ENCODE measurements at regions not wholly inside any gene's neighbourhood (a gene's known extent, or its start where the extent isn't known, plus 50 kb on each side); places are given as distances from the start of the nearest gene placed in this dataset.

GRCh38 chr3:104566054-104566453 is 800.7 kb upstream of the ALCAM start:
- DNase-seq (ENCODE audit: low spot score), result no peak
- intact Hi-C loops (cut with DNase I), result no loop called here

- intact Hi-C loops (cut with DNase I), result no loop called here
- no peak for DNase-seq (ENCODE audit: low spot score)
These were observed 791.1 kb upstream of the ALCAM start for GRCh38 chr3:104575634-104576033.

- DNase-seq (ENCODE audit: low spot score), result no peak
- intact Hi-C loops (cut with DNase I), result no loop called here
These were observed 788.2 kb upstream of the ALCAM start for GRCh38 chr3:104578558-104578957.

- intact Hi-C loops (cut with DNase I), result no loop called here
- no peak for DNase-seq (ENCODE audit: low spot score)
These were observed 784.6 kb upstream of the ALCAM start for GRCh38 chr3:104582092-104582491.

- intact Hi-C loops (cut with DNase I), result no loop called here
- DNase-seq (ENCODE audit: low spot score), result no peak
These were observed 782.0 kb upstream of the ALCAM start for GRCh38 chr3:104584682-104585081.

GRCh38 chr3:104586344-104586743 is 780.4 kb upstream of the ALCAM start:
- no peak for DNase-seq (ENCODE audit: low spot score)
- intact Hi-C loops (cut with DNase I), result no loop called here

GRCh38 chr3:104588442-104588841 is 778.3 kb upstream of the ALCAM start:
- intact Hi-C loops (cut with DNase I), result no loop called here
- DNase-seq (ENCODE audit: low spot score), result no peak

- intact Hi-C loops (cut with DNase I), result no loop called here
- DNase-seq (ENCODE audit: low spot score), result no peak
These were observed 774.9 kb upstream of the ALCAM start for GRCh38 chr3:104591776-104592175.

GRCh38 chr3:104594491-104594890 is 772.2 kb upstream of the ALCAM start:
- intact Hi-C loops (cut with DNase I), result no loop called here
- no peak for DNase-seq (ENCODE audit: low spot score)

- intact Hi-C loops (cut with DNase I), result no loop called here
- no peak for DNase-seq (ENCODE audit: low spot score)
These were observed 770.7 kb upstream of the ALCAM start for GRCh38 chr3:104596054-104596453.

- intact Hi-C loops (cut with DNase I), result no loop called here
- DNase-seq (ENCODE audit: low spot score), result no peak
These were observed 770.2 kb upstream of the ALCAM start for GRCh38 chr3:104596551-104596950.

- intact Hi-C loops (cut with DNase I), result no loop called here
- DNase-seq (ENCODE audit: low spot score), result no peak
These were observed 767.7 kb upstream of the ALCAM start for GRCh38 chr3:104598848-104599511.

GRCh38 chr3:104604326-104605010 is 762.2 kb upstream of the ALCAM start:
- no peak for DNase-seq (ENCODE audit: low spot score)

GRCh38 chr3:104606812-104607211 is 759.9 kb upstream of the ALCAM start:
- no peak for DNase-seq (ENCODE audit: low spot score)
- intact Hi-C loops (cut with DNase I), result no loop called here

More at GRCh38 chr3:104604326-104605010, 762.2 kb upstream of the ALCAM start:
- intact Hi-C loops (cut with DNase I), result no loop called here

GRCh38 chr3:104610730-104611652 is 755.7 kb upstream of the ALCAM start:
- DNase-seq (ENCODE audit: low spot score), result no peak
- intact Hi-C loops (cut with DNase I), result no loop called here

GRCh38 chr3:104612218-104612617 is 754.5 kb upstream of the ALCAM start:
- no peak for DNase-seq (ENCODE audit: low spot score)
- intact Hi-C loops (cut with DNase I), result no loop called here

GRCh38 chr3:104614564-104614963 is 752.1 kb upstream of the ALCAM start:
- intact Hi-C loops (cut with DNase I), result no loop called here

GRCh38 chr3:104628185-104628789 is 738.4 kb upstream of the ALCAM start:
- intact Hi-C loops (cut with DNase I), result loop anchor here (10.0 kb wide), 1 partner anchor 737 kb away; the partner anchor contains the start of gene ALCAM

More at GRCh38 chr3:104614564-104614963, 752.1 kb upstream of the ALCAM start:
- DNase-seq (ENCODE audit: low spot score), result no peak

GRCh38 chr3:104629038-104629437 is 737.7 kb upstream of the ALCAM start:
- intact Hi-C loops (cut with DNase I), result loop anchor here (10.0 kb wide), 1 partner anchor 736 kb away; the partner anchor contains the start of gene ALCAM
- no peak for DNase-seq (ENCODE audit: low spot score)

More at GRCh38 chr3:104628185-104628789, 738.4 kb upstream of the ALCAM start:
- DNase-seq (ENCODE audit: low spot score), result no peak

- DNase-seq (ENCODE audit: low spot score), result no peak
- intact Hi-C loops (cut with DNase I), result no loop called here
These were observed 735.5 kb upstream of the ALCAM start for GRCh38 chr3:104631254-104631653.
